SU-DHL-6 (cell line): ENCODE measurements at regions not wholly inside any gene's neighbourhood (a gene's known extent, or its start where the extent isn't known, plus 50 kb on each side); places are given as distances from the start of the nearest gene placed in this dataset.

Experiments
- H2AFZ ChIP-seq: fragments of 200-600 bp; sonication (generic); 2 replicates; pipeline ENCODE4 v1.6.1; 2014; ENCODE audit warnings: low read depth, mild to moderate bottlenecking, moderate library complexity, mixed read lengths, antibody characterized with exemption, low read length; ENCODE audit not compliant: severe bottlenecking
- H3F3A ChIP-seq: fragments of 200-600 bp; shearing (Covaris generic); 2 replicates; pipeline ENCODE4 v1.6.0; 2016; ENCODE audit warnings: antibody characterized with exemption, mild to moderate bottlenecking; ENCODE audit not compliant: insufficient read depth
- H3K27ac ChIP-seq: fragments of 200-600 bp; sonication (generic); 2 replicates; pipeline ENCODE4 v1.5.1; 2016; ENCODE audit warnings: low read depth, mild to moderate bottlenecking, low read length, moderate library complexity, mixed read lengths
- H3K27me3 ChIP-seq: fragments of 200-600 bp; sonication (generic), shearing (Covaris generic); 2 replicates; pipeline ENCODE4 v1.6.0; 2014; ENCODE audit warnings: mild to moderate bottlenecking, low read length
- H3K36me3 ChIP-seq: fragments of 200-600 bp; sonication (generic); 2 replicates; pipeline ENCODE4 v1.6.1; 2014; ENCODE audit warnings: mild to moderate bottlenecking, low read length, mixed read lengths
- H3K4me2 ChIP-seq: fragments of 300-600, 200-600 bp; shearing (Covaris generic), sonication (generic); 2 replicates; pipeline ENCODE4 v1.6.0; 2014; ENCODE audit warnings: low read length, low read depth, mild to moderate bottlenecking; ENCODE audit not compliant: poor library complexity, severe bottlenecking
- H3K4me3 ChIP-seq: fragments of 200-600 bp; sonication (generic); 2 replicates; pipeline ENCODE4 v1.5.1; 2014; ENCODE audit warnings: antibody characterized with exemption, low read length, mild to moderate bottlenecking, mixed read lengths; ENCODE audit not compliant: insufficient read depth, poor library complexity, severe bottlenecking
- H3K79me2 ChIP-seq: fragments of 200-600 bp; sonication (generic); 2 replicates; pipeline ENCODE4 v1.6.1; 2014; ENCODE audit warnings: mild to moderate bottlenecking, low read length, moderate library complexity; ENCODE audit not compliant: insufficient read depth
- H3K9ac ChIP-seq: fragments of 200-600 bp; sonication (generic); 2 replicates; pipeline ENCODE4 v1.7.0; 2014; ENCODE audit warnings: mild to moderate bottlenecking, low read length
- H3K9me2 ChIP-seq: fragments of 200-600 bp; sonication (generic); replicated peaks from 2 replicates; pipeline ENCODE4 v1.6.1; 2014; ENCODE audit warnings: low read length; ENCODE audit not compliant: insufficient read depth
- H3K9me3 ChIP-seq: fragments of 200-600 bp; sonication (generic); 2 replicates; pipeline ENCODE4 v1.6.1; 2014; ENCODE audit warnings: low read length, mixed read lengths; ENCODE audit not compliant: insufficient read depth
- H4K20me1 ChIP-seq: fragments of 200-600 bp; sonication (generic); 2 replicates; pipeline ENCODE4 v1.6.1; 2014; ENCODE audit warnings: low read depth, mild to moderate bottlenecking, antibody characterized with exemption, low read length, moderate library complexity, mixed read lengths
- CTCF ChIP-seq: fragments of 200-600 bp; sonication (generic); IDR thresholded peaks from one replicate; pipeline ENCODE4 v1.5.1; 2017; ENCODE audit warnings: antibody characterized with exemption, mild to moderate bottlenecking, low read length, moderate library complexity; ENCODE audit not compliant: insufficient read depth, poor library complexity, severe bottlenecking
- EZH2phosphoT487 ChIP-seq: fragments of 200-600 bp; sonication (generic), shearing (Covaris generic); conservative IDR thresholded peaks from 2 replicates; pipeline ENCODE4 v1.6.1; 2018; ENCODE audit warnings: mild to moderate bottlenecking, antibody characterized with exemption, low read length, moderate library complexity, mixed read lengths

DNA sequence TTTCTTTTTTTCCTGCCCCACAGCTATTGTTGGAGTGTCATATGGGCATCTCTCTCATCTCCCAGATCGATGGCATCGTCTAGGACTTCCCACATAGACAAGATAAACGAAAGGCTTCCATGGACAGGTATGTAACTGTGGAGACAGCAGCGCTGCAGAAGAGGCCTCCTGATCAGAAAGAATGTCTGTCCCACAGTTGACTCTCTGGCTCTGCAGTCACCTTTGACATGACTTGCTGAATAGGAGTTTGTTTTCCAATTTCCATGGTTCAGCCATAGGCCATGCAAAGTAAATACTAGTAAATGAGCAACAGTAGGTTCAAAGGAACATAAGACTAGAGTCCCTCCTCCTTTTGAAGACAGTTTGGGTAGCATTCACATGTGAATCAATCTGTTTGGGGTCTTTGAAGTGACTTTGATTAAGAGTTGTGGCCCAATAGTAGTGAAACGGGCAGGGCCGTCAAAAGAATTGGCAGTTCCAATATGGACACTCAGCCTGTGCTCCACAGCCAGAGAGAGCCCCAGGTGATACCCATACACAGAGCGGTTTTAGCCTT, 134.7 kb upstream of the IFNGR1 start:
- H3K27me3 ChIP-seq = no peaks in the 10 kb centered on the region
- no peaks in the 10 kb centered on the region for H3K9me2 ChIP-seq
- H3K9ac ChIP-seq = no peak overlapping the region
- no peaks in the 10 kb centered on the region for H4K20me1 ChIP-seq
- TF ChIP-seq CTCF (no peak), EZH2phosphoT487 (no peak)
- no peak overlapping the region for H3K27ac ChIP-seq
- H2AFZ ChIP-seq = no peak overlapping the region
- no peaks in the 10 kb centered on the region for H3K9me3 ChIP-seq
- H3K4me3 ChIP-seq = no peak overlapping the region
- no peak overlapping the region for H3K4me2 ChIP-seq
- H3K36me3 ChIP-seq = no peaks in the 10 kb centered on the region
- H3F3A ChIP-seq = no peaks in the 10 kb centered on the region
- no peaks in the 10 kb centered on the region for H3K79me2 ChIP-seq

DNA sequence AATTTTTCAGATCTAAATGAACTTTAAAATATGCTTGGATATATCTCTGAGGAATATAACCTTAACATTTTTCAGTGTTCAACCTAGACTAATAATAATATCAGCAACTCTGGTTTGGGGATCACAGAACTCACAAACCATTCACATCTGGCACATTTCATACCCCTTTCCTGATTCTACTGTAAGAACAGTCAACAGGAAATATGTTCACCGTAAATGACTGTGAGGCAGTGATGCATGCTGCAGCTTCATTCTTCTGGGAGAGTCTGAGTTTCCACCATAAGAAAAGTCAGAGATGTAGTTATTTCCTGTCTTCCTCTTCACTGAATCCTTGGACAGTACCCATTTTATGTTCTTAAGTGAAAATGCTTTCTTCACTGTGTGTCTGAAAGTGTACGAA, 134.2 kb upstream of the IFNGR1 start:
- Histone ChIP-seq H3K9me2 (no peaks in the 10 kb centered on the region), H2AFZ (no peak overlapping the region), H3K9ac (no peak overlapping the region), H3K4me2 (no peak overlapping the region), H3K9me3 (no peaks in the 10 kb centered on the region), H3K79me2 (no peaks in the 10 kb centered on the region), H3K36me3 (no peaks in the 10 kb centered on the region), H3F3A (no peaks in the 10 kb centered on the region), H4K20me1 (no peaks in the 10 kb centered on the region), H3K27ac (no peak overlapping the region), H3K27me3 (no peaks in the 10 kb centered on the region), H3K4me3 (no peak overlapping the region)
- TF ChIP-seq EZH2phosphoT487 (no peak), CTCF (no peak)

DNA sequence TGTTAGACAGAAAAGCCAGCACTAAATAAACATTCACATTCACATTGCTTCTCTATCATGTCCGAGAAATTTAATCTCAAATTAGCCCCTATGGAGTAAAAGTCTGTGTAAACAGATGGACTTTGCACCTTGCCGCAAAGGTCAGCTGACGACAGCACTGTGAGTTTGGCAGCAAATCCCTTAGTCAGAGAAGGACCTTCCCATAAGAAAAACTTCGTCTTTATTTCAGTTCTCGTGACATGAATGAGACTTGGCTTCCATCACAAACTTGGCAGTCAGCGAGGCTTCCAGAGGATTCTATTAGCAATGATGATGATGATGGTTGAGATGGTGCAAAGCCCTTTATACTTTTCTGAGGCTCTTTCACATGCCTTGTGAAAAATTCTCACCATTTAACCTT, 133.7 kb upstream of the IFNGR1 start:
- TF ChIP-seq EZH2phosphoT487 = no peak
- TF ChIP-seq CTCF = no peak
- no peak overlapping the region for H3K4me2 ChIP-seq

More for the DNA sequence above, 133.7 kb upstream of the IFNGR1 start:
- no peak overlapping the region for H2AFZ ChIP-seq
- H3K9me2 ChIP-seq = no peaks in the 10 kb centered on the region
- no peak overlapping the region for H3K4me3 ChIP-seq
- no peaks in the 10 kb centered on the region for H3K9me3 ChIP-seq
- no peaks in the 10 kb centered on the region for H3F3A ChIP-seq
- H3K9ac ChIP-seq = no peak overlapping the region
- no peaks in the 10 kb centered on the region for H3K79me2 ChIP-seq
- no peak overlapping the region for H3K27ac ChIP-seq
- H3K27me3 ChIP-seq = no peaks in the 10 kb centered on the region
- no peaks in the 10 kb centered on the region for H3K36me3 ChIP-seq
- H4K20me1 ChIP-seq = no peaks in the 10 kb centered on the region
